DMS114 treated with DMSO at 0.1 percent for 48 hours (cell line): ENCODE measurements at regions not wholly inside any gene's neighbourhood (a gene's known extent, or its start where the extent isn't known, plus 50 kb on each side); places are given as distances from the start of the nearest gene placed in this dataset.

ENCODE experiments used
- DNase-seq: peaks from one replicate; lab custom pipeline; 2025; ENCODE audit not compliant: unreplicated experiment; lab: John Stamatoyannopoulos, UW

DNA sequence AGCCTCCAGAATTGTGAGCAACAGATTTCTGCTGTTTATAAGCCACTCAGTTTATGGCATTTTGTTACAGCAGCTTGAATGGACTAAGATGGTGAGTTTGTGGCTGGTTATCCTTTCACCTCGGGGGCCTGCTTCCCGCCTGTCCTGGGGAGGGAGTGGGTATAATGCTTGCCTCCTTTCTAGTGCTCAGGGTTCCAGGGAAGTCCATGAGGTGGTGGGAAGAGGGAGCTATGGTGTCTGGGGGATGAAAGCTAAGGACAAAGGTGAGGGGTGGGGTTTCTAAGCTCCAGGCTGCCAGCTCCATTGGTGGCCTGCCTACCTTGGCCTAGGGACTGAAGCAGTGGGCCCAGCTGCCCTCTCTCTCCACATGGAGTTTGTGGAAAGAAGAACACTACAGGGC, 50.2 kb upstream of the SDK2 start:
- no peak for DNase-seq

DNA sequence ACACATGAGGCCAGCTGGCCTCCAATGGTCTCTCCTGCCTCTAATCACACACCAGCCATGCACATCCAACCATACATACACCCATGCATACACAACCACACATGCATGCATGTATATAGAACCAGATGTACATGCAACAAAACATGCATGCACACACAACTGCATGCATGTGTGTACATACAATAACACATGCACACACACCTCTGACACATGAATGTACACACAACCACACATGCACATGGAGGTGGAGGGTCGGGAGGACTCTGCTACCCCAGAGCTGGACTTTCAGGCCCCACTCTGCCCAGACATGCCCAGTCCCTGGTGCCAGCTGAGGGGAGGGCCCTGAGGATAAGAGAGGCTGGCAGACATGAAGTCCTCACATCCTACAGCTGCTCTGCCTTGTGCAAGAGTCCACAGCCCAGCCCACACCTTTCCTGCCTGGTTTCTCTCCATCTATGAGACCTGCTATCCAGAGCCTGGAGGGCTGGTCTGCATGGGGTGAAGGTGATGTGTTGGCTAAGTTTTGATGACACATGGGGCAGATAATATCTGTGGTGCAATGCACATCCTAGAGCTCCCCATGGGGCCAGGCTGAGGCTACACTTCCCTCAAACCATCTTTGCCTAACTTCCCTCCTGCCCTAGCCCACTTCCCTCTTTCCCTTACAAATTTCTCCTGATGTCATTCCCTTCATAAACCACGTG, 50.9 kb upstream of the SDK2 start:
- no peak for DNase-seq

DNA sequence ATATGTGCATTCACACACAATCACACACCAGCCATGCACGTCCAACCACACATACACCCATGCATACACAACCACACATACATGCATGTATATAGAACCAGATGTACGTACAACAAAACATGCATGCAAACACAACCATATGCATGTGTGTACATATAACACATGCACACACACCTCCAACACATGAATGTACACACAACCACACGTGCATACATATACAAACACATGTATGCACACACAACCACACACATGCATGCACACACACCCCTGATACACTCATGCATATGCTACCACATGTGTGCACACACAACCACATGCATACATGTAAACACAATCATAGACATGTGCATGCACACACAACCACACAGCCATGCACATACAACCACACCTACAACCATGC, 52.0 kb upstream of the SDK2 start:
- no peak for DNase-seq

DNA sequence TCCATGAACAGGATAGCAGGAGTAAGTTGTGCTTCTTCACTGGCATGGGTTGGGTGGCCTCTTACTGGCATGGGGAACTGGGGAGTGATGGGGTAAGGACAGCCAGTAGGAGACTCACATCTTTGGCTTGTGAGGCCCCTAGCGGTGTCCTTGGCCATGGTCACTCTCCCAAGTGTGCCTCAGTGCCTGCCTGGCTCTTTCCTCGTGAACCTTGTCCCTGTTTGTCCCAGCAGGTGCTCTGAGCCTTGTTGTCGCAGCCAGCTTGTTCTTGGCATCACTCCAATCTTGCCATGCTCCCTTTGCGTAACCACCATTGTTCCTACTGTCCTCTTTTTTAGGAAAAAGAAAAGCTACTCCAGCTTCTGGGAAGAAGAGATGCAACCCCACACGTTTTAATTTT, 53.6 kb upstream of the SDK2 start:
- DNase-seq: no peak

- DNase-seq: no peak
These were observed 54.7 kb upstream of the SDK2 start for GRCh38 chr17:73698966-73699365.

DNA sequence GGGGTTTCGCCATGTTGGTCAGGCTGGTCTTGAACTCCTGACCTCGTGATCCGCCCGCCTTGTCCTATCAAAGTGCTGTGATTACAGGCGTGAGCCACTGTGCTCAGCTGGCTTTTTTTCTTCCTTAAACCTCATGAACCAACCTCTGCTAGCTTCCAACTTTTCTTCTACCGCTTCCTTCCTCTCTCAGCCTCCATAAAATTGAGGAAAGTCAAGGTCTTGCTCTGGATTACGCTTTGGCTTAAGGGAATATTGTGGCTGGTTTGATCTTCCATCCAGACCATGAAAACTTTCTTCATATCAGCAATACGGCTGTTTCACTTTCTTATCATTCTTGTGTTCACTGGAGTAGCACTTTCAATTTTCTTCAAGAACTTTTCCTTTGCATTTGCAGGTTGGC, 57.5 kb upstream of the SDK2 start:
- DNase-seq: no peak

DNA sequence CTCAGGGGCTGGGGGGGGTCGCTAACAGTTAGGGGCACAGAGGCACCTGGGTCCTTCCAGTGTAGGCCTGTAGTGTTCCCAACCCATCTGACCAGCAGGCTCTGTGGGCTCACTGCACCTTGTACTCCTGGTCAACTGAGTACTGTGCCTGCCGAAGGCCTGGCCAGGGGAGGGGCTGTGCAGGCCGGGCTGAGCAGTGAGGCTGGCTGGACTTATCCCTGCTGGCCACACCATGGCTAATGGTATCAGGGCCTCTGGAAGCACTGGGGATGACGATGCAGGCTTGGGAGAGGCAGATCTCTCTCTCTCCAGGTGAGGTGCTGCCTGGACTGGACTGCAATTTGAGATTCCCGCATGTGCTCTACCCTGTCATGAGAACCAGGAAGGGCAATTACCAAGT, 58.9 kb upstream of the SDK2 start:
- DNase-seq: no peak

GRCh38 chr17:73703917-73704316, 59.7 kb upstream of the SDK2 start:
- no peak for DNase-seq

- DNase-seq: no peak
These were observed 61.3 kb upstream of the SDK2 start for GRCh38 chr17:73705594-73705993.

GRCh38 chr17:73706428-73706827, 62.2 kb upstream of the SDK2 start:
- DNase-seq: no peak

DNA sequence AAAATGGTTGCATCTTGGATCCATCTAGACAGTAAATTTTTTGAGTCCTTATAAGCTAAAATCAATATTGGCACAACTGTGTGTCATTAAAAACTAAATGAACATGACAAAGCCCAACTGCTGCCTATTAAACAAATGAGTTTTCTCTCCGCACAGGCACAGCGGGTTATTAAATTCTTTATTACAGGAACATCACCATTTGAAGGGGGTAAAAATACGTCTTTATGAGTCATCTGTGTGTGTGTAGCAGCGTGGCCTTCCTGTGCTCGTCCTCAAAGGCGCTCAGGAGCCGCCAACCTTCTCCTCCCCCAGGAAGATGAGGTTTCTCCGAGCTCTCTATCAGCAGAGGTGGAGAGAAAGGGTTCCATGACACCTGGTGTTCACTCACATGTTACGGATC, 62.6 kb upstream of the SDK2 start:
- no peak for DNase-seq

DNA sequence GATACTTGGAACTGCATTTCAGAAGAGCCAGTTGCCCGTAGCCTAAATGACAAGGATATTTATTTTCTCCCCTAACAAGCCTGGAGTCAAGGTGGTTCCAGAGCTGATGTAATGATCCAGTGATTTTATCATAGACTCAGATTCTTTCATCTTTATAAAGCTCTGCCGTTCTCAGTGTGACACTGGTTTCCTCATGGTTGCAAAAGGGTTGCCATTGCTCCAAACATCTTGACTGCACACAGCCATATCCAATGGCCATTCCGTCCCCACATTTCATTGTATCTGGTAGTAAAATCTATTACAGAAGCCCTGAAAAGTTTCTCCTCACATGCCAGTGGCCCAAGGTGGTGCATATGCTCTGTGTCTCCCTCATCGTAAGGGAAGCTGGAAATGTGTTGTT, 63.1 kb upstream of the SDK2 start:
- DNase-seq: no peak

- no peak for DNase-seq
These were observed 65.9 kb upstream of the SDK2 start for GRCh38 chr17:73710095-73710592.

GRCh38 chr17:73711184-73711583, 66.9 kb upstream of the SDK2 start:
- DNase-seq: no peak

- DNase-seq: no peak
These were observed 67.7 kb upstream of the SDK2 start for GRCh38 chr17:73711916-73712315.

DNA sequence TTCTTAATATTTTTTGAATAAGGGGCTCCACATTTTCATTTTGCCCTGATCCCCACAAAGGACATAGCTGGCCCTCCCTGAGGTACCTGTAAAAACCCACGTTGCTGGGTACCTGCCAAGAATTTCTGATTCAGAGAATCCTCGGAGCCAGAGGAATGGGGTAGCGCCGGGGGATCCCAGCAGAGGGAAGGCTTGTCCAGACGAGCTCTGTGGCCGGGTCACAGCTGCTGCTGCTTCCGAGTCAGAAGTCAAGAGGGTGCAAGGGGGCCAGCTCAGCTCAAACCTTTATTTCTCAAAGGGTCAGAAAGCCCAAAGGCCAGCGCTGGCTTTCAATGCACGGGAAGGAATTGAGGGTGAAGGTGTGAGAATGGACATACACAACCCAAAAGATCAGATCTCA, 68.9 kb upstream of the SDK2 start:
- no peak for DNase-seq

DNA sequence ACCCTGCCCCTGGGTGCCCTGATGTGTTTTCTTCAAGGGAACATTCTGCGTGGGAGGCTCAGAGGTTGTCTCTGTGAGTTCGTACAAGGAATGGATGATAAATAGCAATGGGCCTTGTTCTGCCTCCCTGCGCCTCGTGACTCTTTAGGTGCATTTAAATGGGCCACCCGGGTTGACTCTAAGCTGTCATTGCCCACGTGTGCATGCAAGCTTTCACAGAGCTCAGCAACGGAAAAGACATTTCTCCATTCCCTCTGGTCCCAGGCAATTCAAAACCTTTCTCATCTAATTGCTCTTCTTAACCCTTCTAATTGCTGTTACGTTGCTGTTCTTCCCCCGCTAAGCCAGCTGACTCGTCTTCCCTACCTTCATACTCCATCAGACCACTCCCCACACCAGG, 71.5 kb upstream of the SDK2 start:
- no peak for DNase-seq

DNA sequence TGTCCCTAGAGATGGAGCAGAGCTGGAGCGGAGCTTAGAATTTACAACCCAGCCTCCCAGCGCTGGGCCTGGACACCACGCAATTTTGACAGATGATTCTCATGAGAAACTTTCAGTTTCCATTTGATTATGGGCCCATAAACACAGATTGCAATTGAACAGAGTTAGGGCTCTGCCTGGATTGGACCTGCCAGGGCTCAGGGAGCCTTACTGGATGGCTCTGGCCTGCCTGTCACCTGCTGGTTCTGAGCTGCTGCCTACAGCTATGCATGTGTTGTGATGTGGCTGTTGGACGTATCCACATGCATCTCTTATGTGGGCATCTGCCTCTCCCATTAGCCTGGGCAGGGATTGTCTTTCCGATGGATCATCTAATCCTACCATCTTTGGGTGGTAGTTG, 73.4 kb upstream of the SDK2 start:
- no peak for DNase-seq

GRCh38 chr17:73718362-73718761, 74.1 kb upstream of the SDK2 start:
- no peak for DNase-seq

GRCh38 chr17:73718912-73719311, 74.7 kb upstream of the SDK2 start:
- DNase-seq: no peak

GRCh38 chr17:73719588-73720071, 75.4 kb upstream of the SDK2 start:
- DNase-seq: no peak

GRCh38 chr17:73720187-73720834, 76.1 kb upstream of the SDK2 start:
- DNase-seq: no peak

- DNase-seq: no peak
These were observed 77.9 kb upstream of the SDK2 start for GRCh38 chr17:73722165-73722564.
